ENCODE measurements at regions not wholly inside any gene's neighbourhood (a gene's known extent, or its start where the extent isn't known, plus 50 kb on each side); places are given as distances from the start of the nearest gene placed in this dataset.

DNA sequence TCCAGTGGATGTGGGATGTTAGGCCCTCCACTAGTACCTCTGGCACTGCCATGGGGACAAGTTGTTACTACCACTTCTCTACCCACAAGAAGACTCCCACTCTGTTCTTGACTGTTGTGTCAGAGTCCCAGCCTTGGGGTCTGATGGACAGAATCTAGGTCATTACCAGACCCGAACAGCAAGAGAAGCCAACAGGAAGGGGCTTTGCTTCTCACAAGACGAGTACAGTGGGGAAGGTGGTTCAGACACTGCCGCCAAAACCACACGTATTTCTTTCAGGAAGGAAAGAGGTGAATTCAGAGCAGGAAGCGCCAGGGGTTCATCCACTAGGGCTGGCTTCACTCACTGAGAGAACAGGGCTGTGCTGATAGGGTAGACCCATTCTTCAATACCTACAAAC lies 161.3 kb upstream of the KIT start:
- no peak for DNase-seq

DNA sequence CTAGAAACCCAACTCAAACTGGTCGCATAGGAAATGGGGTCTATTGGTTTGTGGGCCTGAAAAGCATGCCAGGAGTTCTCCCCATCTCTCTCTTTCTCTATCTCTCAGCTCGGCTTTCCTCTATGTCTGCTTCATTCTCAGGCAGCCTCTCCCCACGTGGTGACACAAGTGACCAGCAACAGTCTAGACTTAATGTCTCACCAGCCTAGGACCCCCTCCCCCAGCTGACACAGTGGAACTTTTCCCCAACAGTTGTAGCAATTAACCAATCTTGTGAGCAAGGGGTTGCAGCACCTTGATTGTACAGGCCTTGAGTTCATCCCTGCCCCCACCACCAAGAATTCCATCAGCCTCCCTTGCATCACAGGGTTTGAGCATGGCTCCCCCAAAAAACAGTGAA lies 159.8 kb upstream of the KIT start:
- no peak for DNase-seq

DNA sequence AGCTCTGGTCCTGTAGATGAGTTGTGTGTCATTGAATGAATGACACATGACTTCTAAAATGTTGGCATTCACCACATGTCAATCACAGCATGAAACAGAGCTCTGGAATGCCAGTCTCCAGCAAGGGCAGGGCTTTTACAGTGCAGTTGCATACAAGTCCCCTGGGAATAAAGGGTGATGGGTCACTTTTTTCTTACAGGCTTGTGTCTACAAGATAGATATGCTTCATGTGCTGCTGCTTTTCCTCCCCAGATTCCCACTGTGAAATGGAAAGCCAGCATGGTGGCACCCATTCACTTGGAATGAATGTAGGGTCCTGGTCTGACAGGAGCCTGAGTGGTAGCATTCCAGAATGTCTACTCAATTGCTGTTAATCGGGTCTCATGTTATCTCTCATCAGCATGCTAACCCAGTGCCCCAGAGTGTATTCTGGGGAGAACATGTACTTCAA lies 159.1 kb upstream of the KIT start:
- DNase-seq: peak; percentile 31

DNA sequence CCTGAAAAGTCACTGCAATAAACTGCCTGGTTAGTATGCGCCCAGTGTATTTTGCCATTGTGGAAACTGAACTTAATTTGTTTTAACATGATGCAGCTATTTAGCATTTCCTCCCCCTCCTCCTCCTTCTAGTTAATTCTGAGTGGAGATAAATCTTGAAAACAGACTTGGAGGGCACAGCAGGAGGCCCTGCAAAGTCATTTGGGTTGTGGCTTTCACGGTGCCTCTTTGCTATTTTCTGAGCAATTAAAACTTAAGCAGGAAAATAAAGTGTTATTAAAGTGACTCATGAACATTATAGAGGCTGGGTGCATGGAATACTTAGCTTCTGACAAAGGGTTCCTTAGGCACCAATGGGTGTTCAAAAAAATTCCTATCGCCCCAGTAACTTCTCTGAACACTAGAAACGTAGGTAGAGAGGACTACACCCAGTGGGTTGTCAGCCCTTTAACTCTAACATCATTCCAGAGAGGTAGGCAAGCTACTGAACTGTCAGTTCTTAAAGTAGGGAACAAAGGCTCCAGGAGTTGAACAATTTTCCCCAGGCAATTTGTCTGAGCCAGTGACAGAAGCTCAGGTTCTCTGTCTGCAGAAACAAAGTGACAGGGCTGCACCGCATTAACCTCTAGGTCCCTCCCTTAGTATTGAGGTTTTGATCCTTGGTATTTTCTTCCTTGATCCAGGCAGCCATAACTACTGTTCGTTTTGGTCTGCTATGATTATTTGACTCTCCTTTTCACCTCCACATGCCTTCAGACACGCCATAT lies 158.3 kb upstream of the KIT start:
- DNase-seq: no peak

DNA sequence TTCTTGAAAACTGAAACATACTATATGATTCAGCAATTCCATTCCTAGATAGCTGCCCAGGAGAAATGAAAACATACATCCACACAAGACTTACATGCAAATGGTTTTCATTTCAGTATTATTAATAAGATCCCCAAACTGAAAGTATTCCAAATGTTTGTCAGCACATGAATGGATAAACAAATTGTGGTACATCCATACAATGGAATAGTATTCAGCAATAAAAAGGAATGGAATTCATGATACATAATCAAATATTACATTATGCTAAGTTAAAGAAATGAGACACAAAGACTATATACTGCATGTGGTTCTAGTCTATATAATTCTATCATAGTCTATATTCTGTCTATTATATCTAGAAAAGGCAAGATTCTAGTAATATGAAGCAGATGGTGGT lies 152.4 kb upstream of the KIT start:
- DNase-seq: no peak

DNA sequence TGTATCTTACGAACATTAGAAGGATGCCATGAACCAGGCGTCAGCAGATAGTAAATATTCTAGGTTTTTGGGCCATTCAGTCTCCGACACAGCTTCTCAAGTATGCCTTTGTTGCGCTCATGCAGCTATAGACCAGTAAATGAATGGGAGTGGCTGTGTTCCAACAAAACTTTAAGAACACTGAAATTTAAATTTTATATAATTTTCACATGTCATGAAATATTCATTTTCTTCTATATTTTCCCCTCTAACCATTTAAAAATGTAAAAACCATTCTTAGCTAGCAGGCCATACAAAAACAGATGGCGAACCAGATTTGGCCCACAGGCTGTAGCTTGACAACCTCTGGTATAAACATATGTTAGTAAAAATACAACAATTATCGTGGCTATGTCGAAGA lies 151.8 kb upstream of the KIT start:
- no peak for DNase-seq

DNA sequence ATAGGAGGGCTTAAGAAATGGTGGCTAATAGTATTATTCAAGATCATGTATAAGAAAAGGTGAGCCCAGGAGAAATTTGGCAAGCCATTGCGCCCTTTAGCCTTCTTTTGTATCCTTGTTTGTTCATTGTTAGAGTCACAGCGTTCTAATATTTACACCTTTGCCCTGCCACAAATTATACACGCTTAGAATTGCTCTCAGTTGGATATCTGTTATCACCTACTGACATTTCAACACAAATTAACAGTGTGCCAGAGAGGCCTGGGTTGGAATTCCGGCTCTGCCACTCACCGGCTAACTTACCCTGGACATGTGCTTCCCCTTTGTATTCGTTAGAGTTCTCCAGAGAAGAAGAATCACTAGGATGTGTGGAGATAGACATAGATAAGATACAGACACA lies 148.7 kb upstream of the KIT start:
- no peak for DNase-seq

DNA sequence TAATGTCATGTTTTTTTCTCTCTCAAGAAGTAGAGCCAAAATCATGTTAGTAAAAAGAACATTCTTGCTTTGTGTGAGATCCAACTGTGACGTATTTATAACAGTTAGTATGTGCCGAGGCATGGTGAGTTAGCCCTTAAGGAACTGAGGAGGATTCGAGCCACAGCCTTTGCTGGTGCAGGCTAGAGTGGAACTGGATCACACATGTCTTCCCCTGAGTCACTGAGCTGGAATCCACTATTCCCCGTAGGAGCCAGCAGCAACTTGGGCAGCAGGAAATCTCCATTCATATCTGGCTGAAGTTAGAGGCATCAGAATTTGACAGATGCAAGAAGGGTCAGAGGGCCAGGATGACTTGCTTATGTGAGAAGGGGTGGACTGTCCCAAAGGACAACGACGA lies 144.6 kb upstream of the KIT start:
- peak; percentile 26 for DNase-seq

DNA sequence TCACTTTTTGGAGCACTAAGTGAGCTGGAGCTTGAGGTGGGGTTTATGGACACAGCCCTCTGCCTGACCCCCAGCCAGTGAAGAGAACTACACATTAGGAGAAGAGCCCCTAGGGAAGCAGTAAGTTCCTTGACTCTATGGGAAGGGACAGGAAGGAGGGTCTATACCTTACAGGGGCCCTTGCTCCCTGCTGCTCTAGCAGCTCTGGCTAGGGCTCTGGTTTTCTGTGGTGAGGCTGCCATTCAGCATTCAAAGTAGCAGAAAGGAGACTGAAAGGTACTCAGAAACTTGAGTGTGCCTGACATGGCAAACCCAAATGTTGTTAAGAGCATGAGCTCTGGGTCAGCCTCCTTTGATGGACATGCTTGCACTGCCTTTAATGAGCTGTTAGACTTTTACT lies 144.0 kb upstream of the KIT start:
- DNase-seq: no peak

DNA sequence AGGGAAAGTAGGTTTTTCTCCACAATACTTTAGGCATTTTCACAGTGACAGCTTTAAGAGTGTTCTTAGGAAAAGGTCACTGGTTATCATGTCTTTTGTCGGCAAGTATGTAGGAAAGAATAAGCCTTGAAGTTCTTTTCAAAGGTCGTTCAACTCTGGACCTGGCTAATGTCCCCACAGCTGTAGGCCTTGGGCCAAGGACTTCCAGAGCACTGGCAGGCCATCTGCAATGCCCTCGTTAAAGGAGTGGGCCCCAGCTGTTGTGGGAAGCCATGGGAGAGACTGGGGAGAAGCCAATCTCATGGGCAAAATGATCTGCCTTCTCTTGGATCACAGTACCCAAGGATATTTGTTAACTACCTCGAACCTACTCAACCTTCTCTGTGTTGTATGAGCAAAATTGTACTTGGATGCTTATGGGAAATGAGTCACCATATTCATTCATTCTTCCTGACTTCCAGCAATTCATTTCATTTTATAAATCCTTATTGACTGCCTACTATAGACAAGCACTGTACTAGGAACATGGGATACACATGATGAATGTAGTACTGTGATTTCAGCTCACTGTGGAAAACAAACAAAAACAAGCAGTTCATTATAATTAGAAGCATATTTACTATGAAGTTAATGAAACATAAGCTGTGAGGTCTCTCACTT lies 141.1 kb upstream of the KIT start:
- DNase-seq: no peak

DNA sequence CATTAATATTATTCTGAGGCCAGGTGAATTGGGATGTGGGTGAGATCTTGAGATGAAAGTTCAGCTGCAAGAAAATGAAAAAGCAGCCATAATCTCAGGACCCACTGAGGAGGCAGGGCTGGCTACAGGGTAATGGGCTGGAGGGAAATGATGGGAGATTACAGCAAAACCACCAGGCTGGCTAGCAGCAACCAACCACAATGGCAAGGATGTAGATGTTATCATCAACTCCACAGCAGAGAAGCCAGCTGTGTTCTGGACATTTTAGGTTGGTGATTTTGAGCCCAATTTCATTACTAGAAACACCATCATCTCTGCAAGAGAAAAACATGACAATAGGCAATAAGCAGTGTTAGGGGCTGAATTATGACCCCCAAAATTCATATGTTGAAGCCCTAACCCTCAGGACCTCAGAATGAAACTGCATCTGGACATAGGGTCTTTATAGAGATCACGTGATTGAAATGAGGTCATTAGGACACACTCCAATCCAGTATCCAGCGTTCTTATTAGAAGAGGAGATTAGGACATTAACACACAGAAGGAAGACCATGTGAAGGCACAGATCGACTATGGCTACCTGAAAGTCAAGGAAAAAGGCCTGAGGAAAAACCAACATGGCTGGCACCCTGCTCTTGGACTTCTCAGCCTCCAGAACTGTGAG lies 139.8 kb upstream of the KIT start:
- no peak for DNase-seq

DNA sequence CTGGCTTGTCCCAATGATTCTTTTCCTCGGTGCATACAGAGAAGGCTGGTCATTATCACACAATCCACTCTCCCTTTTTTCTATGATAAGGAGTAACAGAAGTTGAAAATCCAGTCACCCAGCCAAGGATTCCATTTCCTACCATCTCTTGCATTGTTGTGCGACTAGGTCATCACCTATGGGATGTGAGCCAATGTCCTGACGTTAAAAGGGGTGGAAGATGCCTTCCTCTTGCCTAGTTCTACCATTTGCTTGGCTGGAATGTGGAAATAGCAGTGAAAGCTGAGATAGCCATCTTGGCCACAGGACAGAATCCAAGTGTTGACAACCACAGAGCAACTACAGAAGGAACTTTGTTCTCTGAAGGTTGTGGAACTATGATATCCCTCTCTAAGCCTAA lies 132.2 kb upstream of the KIT start:
- DNase-seq: no peak

DNA sequence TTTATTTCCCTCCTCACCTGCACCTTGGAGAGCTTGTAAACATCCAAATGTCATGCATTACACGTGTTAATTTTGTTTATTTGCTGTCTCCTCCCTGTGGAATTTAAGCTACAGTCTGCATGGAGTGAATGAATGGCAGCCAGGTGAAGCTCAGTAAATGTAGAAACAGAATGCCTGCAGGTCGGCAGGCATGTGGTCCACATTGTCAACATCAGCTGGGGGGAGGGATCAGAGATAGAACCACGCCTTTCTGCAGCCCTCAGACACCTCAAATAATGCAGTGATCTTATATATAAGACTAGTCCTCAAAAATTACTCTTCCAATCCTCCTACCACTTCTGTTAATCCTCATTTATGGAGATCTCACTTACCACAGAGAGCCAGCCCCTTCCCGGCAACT lies 131.2 kb upstream of the KIT start:
- DNase-seq: no peak

DNA sequence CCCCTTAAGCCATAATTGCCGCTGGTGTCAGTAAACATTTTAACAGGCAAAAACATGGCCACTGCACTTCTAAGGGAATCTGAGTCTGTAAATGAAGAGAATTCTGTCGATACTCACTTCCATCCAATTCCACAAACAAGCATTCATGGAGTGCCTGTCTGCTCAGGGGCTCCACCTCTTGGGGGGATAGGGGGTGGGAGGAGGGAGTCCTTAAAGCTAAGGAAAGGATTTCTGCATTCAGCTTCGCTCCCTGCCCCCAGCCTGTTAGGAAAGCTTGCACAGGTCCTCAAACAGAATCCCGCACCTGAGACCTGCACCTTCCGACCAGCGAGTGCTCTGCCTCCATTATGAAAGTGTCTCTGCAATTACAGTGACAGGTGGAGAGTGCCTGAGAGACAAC lies 130.2 kb upstream of the KIT start:
- no peak for DNase-seq

DNA sequence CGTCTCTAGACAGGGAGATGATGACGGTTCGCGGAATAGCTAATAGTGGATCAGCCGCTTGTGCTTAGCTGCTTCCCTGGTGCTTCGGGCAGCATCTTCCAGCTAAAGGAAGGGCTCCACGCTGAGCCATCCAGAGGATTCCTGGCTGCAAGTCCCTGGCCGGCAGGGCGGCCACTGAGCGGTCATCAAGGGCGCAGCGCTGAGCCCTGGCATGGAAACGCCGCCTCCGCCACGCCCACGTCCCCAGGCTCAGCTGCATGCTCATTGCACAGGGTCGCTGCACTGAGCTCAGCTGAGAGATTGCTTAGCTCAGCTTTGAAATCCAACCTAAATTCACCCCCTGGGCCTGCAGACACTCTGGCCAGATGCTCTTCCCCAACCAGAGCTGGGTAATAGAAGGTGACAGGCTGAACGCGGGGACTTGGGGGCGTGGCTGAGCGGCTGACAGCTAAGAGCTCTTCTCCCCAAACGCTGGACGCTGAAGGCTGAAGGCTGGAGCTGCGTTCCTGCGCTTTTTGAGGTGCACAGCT lies 118.2 kb upstream of the KIT start:
- DNase-seq: peak; percentile 38

DNA sequence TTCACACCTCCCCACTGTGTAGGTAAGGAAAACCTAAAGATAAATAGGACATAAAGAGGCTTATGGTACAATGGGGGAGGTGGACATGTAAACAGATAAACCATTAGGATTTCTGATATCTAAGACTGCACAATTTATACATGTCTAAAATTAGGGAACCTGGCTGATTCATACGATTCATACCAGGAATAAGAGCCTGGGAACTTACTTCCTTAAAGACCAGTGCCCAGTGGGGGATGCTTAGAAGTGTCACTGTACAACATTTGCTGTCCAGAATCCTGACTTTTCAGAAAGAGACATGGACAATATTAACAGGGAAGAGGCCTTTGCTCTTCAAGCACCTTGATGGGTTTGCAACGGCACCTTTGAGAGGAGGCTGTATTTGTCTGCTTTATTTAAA lies 116.8 kb upstream of the KIT start:
- DNase-seq: no peak

DNA sequence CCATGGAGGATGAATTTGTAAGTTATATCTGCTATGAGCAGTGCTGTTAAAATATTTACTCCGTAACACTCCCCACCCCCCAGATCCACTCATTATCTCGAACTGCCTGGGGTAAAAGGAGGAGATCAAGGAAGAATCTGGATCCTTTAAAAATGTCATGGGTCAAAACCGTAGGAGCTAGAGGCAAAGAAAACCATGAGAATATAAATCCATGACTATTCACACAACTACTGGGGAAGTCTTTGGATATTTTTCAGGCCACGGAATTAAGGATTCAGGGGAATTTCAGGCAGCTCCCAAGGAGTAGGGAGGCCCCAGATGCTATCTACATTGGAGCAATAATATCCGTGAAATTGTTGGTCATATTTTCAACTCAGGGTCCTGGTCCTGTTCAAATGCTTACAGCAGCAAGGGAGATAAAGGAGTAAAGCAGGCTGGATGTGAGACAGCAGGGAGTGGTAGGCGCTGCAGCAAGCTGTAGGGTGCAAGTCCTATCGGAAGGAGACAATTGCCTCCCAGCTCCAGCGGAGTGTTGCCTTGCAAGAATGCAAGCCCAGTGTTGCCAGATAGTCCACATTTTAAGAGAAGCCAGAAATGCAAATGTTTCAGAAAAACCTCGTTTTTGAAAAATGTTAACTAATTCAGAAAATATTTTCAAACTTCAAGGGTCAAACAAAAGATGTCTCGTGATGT lies 116.2 kb upstream of the KIT start:
- DNase-seq: no peak

DNA sequence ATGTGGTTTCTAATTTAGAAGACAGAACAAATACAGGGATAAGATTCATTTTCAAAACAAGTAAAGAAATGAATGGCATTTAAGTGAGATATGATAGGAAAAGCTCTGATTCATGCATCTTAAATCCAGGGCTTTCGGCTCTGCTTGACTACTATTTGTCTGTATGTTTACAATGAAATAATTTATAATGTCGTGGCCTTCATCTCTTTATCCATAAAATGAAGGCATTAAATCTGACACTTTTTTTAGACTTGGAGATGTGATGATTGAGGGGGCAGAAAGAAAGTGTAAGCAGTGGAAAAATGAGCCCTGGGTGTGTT lies 115.7 kb upstream of the KIT start:
- no peak for DNase-seq

DNA sequence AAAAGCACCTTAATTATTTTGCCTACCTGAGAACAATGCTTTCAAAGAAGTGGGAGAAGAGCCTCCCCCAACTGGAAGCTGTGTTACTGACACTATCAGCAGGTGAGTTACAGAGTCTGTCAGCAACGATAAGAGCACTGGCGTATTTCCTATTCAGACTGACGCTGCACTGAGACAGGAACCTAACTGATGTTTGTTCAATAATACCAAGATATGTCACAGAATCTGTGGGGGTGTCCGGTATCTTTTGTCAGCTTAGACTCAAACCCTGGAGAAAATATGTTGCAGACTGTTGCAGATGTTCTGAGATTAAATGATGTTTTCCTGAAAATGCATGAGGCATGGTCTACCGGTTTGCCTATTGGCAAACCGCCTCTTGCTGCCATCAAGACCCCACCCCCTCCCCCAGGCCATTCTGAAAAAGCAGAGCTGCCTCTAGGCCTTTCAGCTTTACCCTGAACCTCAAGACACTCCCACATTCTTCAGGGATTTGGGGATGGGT lies 115.2 kb upstream of the KIT start:
- no peak for DNase-seq

DNA sequence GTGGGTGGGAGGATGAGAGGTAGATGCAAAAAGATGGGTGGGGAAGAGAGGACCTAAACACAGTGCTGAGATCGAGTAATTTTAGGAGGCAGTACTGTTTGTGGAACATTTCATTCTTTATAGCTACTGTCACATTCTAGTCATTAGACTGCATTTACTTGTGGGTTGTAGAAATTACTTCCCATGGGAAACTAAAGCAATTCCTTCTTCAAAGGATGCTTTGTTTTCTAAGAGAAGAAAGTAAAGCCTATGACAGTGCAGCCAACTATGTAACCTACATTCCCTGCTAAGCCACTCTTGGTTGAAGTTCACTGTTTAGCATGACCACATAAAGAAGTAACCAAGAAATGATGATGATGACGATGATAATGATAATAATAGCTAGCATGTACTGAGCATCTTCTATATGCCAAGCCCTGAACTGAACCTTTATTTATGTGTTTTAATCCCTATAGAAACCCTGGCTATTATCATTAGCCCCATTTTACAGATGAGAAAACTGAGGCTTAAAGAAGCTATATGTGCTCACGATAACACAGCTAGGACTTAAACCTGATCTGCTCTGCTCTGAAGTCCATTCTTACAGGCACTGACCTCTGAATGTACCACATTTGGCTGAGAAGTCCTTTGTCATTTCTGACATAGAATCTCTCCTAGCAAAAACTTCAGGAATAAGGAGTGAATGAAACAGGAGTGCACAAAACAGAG lies 114.5 kb upstream of the KIT start:
- no peak for DNase-seq

DNA sequence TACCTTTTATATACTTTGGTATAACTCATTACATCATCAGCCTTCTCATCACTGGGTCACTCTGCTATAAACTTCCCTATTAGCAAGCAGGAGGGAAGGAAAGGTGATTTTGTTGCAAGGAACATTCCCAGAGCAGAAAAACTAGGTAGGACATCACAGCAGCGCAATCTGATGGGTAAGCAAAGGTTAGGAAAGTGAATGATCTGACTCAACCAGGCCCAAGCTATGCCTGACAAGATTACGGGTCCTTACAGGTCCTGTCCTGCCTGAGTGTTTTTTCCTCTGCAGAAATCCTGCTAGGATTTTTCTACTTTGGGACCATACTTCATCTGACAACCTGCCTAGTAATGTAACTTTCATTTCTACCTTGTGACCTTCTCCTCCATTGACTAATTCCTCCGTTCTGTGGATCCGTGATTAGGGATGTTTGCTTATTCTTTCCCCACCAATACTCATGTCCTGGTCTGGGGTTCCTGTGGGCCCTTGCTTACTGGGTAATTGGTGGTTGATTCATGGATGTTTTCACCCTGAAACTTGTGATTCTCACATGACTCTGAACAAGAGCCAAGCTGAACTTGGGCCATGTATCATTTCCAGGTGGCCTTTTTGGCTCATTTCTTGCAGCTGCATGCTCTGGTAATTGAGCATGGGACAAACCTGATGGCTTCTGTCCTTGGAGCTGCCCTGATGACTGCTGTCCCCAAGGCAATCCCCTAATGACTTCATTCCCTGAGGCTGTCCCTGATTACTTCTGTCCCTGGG lies 111.9 kb upstream of the KIT start:
- DNase-seq: no peak

Measured in 8988T (cell line).